ENCODE measurements at regions not wholly inside any gene's neighbourhood (a gene's known extent, or its start where the extent isn't known, plus 50 kb on each side); places are given as distances from the start of the nearest gene placed in this dataset.

DNA sequence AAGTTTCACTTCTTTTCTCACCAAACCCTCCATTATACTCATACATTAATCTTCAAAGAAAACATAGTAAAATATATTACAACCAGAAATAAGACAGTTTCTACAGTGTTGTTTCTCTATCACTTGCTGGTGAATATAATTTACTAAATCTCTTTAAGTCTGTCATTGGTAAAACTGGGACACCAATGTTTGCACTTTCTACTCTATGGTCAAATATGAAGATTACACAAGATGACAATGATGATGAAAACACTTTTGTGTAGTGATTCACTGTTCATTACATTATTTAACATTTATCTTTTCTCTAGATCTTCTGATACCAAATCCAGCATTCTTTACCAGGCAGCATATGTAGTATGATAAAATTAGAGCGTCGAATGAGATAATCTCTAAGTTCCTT is 459.1 kb downstream of the DMAC1 start:
- no peak overlapping the region for H3K4me3 ChIP-seq (ENCODE audit: low read length)
- no peaks in the 10 kb centered on the region for H3K9me3 ChIP-seq (ENCODE audit: control insufficient read depth, low read length)
- no peak overlapping the region for H3K9ac ChIP-seq (ENCODE audit: low read length)
- no peaks in the 10 kb centered on the region for H3K27me3 ChIP-seq (replicated peaks; ENCODE audit: control insufficient read depth, insufficient read depth, low read length)
- DNase-seq (ENCODE audit: low read depth) = no peak
- H3K4me1 ChIP-seq (ENCODE audit: control insufficient read depth, insufficient read depth, low read length) = no peaks in the 10 kb centered on the region
- no peaks in the 10 kb centered on the region for H3K36me3 ChIP-seq (ENCODE audit: control insufficient read depth, insufficient read depth, low read length, severe bottlenecking)

DNA sequence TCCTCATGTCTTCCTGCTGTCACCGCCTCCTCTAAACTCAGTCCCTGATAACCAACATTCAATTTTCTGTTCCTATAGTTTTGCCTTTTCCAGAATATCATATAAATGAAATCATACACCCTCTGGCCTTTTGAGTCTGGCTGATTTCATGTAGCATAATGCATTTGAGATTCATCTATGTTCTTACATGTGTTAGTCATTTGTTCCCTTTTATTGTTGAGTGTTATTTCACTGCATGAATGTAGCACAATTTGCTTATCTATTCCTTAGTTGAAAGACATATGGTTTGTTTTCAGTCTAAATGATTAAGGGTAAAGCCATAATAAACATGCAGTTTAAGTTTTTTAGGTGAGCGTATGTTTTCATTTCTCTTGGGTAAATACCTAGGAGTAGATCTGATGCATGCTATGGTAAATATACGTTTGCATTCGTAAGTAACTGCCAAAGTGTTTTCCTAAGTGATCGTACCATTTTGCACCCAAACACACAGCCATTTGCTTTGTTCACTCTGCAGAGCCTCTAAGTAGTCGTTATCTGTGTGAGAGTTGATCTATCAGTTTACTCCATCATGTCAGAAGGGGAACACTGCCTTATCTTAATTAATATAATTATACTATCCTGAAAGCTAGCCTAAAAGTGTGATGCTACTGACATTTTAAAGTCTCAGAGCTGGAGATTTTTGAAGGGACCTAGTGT is 460.8 kb downstream of the DMAC1 start:
- no peak for DNase-seq (ENCODE audit: low read depth)
- Histone ChIP-seq H3K36me3 (ENCODE audit: control insufficient read depth, insufficient read depth, low read length, severe bottlenecking) (no peaks in the 10 kb centered on the region), H3K4me3 (ENCODE audit: low read length) (no peak overlapping the region), H3K27me3 (replicated peaks; ENCODE audit: control insufficient read depth, insufficient read depth, low read length) (no peaks in the 10 kb centered on the region), H3K9me3 (ENCODE audit: control insufficient read depth, low read length) (no peaks in the 10 kb centered on the region), H3K4me1 (ENCODE audit: control insufficient read depth, insufficient read depth, low read length) (no peaks in the 10 kb centered on the region), H3K9ac (ENCODE audit: low read length) (no peak overlapping the region)

DNA sequence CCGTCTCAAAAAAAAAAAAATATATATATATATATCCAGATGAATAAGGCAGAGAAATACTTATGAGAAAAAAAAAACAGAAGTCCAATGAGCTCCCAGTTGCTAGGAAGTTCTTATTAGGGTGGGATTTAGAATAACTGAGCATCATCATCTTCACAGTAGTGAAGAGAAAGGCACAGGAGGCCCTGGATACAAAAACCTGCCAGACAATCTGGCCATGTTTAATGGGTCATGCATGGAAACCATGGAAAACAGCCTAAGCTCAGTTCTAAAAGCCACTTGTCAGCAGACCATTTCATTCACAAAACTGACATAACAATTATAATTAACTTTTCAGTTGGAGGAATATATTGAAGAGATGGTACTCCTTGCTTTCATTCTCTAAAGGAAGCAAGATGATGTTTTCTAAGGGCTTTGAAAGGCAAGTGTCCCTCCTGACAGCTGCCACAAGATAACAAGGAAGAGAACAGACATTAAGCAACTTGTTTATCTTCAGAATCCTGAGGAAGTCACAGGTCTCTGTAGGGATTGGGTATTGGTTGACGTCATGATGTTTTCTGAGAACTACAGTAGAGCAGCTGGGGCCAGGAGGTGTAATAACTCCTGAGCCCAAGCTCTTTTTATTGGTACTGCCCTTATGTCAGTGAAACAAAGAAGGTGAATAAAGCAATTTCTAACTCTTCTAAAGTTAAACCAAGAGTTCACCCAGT is 463.1 kb downstream of the DMAC1 start:
- no peaks in the 10 kb centered on the region for H3K27me3 ChIP-seq (replicated peaks; ENCODE audit: control insufficient read depth, insufficient read depth, low read length)
- no peaks in the 10 kb centered on the region for H3K36me3 ChIP-seq (ENCODE audit: control insufficient read depth, insufficient read depth, low read length, severe bottlenecking)
- H3K4me1 ChIP-seq (ENCODE audit: control insufficient read depth, insufficient read depth, low read length) = no peaks in the 10 kb centered on the region
- H3K9ac ChIP-seq (ENCODE audit: low read length) = no peak overlapping the region
- H3K4me3 ChIP-seq (ENCODE audit: low read length) = no peak overlapping the region
- no peaks in the 10 kb centered on the region for H3K9me3 ChIP-seq (ENCODE audit: control insufficient read depth, low read length)
- DNase-seq (ENCODE audit: low read depth) = no peak

DNA sequence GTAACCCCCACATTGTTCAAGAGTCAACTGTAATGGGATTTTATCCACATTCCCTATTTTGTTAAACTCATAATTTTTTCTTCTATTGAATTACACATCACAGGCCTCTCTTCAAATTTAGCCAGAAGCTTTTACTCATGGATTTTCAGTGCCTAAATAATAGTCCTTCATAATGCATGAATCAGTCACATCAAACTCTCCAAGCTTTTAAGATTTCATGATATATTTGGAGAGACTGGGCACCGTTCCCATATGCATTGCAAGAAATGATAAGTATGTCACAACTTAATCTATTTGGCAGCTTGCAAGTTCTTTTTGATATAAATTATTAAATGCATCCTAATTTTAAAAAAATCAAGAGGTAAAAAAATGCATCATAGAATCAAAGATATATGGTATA is 465.9 kb downstream of the DMAC1 start:
- no peak overlapping the region for H3K9ac ChIP-seq (ENCODE audit: low read length)
- no peak overlapping the region for H3K4me3 ChIP-seq (ENCODE audit: low read length)
- DNase-seq (ENCODE audit: low read depth) = no peak
- H3K27me3 ChIP-seq (replicated peaks; ENCODE audit: control insufficient read depth, insufficient read depth, low read length) = no peaks in the 10 kb centered on the region
- no peaks in the 10 kb centered on the region for H3K36me3 ChIP-seq (ENCODE audit: control insufficient read depth, insufficient read depth, low read length, severe bottlenecking)
- H3K4me1 ChIP-seq (ENCODE audit: control insufficient read depth, insufficient read depth, low read length) = no peaks in the 10 kb centered on the region
- H3K9me3 ChIP-seq (ENCODE audit: control insufficient read depth, low read length) = peaks cover 3% of the 10 kb centered on the region

DNA sequence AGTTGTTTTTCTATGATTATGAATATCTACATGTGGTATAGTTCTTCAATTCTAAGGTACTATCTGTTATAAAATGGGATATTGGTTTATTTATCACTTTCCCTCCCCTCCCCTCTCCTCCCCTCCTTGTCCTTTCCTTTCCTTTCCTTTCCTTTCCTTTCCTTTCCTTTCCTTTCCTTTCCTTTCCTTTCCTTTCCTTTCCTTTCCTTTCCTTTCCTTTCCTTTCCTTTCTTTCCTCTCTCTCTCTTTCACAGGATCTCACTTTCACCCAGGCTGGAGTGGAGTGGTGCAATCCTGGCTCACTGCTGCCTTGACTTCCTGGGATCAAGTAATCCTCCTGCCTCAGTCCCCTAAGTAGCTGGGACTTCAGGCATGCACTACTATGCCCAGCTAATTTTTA is 466.8 kb downstream of the DMAC1 start:
- DNase-seq (ENCODE audit: low read depth) = no peak
- Histone ChIP-seq H3K9me3 (ENCODE audit: control insufficient read depth, low read length) (peaks cover 4% of the 10 kb centered on the region), H3K9ac (ENCODE audit: low read length) (no peak overlapping the region), H3K4me3 (ENCODE audit: low read length) (no peak overlapping the region), H3K36me3 (ENCODE audit: control insufficient read depth, insufficient read depth, low read length, severe bottlenecking) (no peaks in the 10 kb centered on the region), H3K27me3 (replicated peaks; ENCODE audit: control insufficient read depth, insufficient read depth, low read length) (no peaks in the 10 kb centered on the region), H3K4me1 (ENCODE audit: control insufficient read depth, insufficient read depth, low read length) (no peaks in the 10 kb centered on the region)

DNA sequence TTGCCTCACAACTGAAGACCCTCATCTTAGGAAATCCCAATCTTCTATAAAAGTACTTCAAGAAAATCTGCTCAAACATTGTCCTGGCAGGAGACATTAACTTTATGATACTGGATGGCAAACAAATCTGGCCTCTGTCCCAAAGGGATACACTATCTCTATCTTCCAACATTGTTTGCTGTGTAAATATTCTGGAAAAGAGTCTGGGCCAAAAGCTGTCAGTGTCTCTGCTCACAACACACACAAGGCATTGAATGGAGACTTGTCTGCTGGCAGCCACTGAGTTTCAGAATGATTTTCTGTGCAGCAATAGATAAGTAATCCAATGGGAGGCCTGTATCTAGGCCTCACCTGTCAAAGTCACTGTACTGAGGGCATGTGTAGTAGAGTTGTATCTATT is 471.1 kb downstream of the DMAC1 start:
- H3K9ac ChIP-seq (ENCODE audit: low read length) = no peak overlapping the region

DNA sequence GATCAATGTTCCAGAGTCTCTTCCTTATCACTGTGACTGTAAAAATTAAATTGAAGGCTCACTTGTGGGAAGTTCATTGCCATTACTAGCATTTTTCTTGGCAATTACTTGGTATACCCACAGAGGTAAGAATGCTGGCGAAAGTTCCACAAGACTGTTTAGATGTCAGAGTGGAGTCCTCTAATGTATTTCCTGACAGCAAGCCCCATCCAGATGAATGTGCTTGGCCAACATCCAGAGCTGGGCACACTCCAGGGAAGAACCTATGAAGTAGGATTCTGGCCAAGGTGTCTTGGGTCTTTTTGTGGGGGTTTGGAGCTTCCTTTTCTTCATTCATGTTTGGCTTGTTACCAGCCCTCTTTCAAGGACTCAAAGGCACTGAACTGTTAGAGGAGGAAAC is 473.6 kb downstream of the DMAC1 start:
- peaks cover 9% of the 10 kb centered on the region for H3K4me1 ChIP-seq (ENCODE audit: control insufficient read depth, insufficient read depth, low read length)
- H3K4me3 ChIP-seq (ENCODE audit: low read length) = no peak overlapping the region
- peaks cover 4% of the 10 kb centered on the region for H3K9me3 ChIP-seq (ENCODE audit: control insufficient read depth, low read length)
- H3K36me3 ChIP-seq (ENCODE audit: control insufficient read depth, insufficient read depth, low read length, severe bottlenecking) = no peaks in the 10 kb centered on the region
- DNase-seq (ENCODE audit: low read depth) = no peak
- H3K27me3 ChIP-seq (replicated peaks; ENCODE audit: control insufficient read depth, insufficient read depth, low read length) = no peaks in the 10 kb centered on the region
- H3K9ac ChIP-seq (ENCODE audit: low read length) = no peak overlapping the region

More for the DNA sequence above, 471.1 kb downstream of the DMAC1 start:
- DNase-seq (ENCODE audit: low read depth) = no peak
- Histone ChIP-seq H3K9me3 (ENCODE audit: control insufficient read depth, low read length) (peaks cover 4% of the 10 kb centered on the region), H3K4me3 (ENCODE audit: low read length) (no peak overlapping the region), H3K27me3 (replicated peaks; ENCODE audit: control insufficient read depth, insufficient read depth, low read length) (no peaks in the 10 kb centered on the region), H3K36me3 (ENCODE audit: control insufficient read depth, insufficient read depth, low read length, severe bottlenecking) (no peaks in the 10 kb centered on the region), H3K4me1 (ENCODE audit: control insufficient read depth, insufficient read depth, low read length) (peaks cover 9% of the 10 kb centered on the region)

DNA sequence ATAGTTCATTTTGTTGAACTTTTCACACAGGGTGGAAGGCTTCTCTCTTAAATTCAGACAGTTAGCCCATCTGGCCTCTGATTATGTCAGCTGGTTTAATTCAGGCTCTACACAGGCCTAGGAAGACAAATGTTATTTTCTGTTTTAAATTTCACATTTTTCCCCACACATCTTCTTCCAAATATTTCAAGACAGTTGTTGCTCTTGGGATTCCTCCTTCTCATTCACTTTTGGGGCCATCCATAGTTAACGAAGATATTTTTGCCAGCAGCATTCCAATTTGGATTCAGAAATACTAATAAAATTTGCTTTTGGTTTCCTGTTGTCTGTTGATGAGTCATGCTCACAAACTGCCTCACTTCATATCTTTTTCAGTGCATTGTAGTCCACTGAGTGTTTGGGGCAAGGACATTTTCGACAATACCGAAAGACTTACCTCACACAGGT is 475.4 kb downstream of the DMAC1 start:
- DNase-seq (ENCODE audit: low read depth) = no peak
- H3K36me3 ChIP-seq (ENCODE audit: control insufficient read depth, insufficient read depth, low read length, severe bottlenecking) = no peaks in the 10 kb centered on the region
- H3K4me1 ChIP-seq (ENCODE audit: control insufficient read depth, insufficient read depth, low read length) = peaks cover 19% of the 10 kb centered on the region
- peaks cover 4% of the 10 kb centered on the region for H3K9me3 ChIP-seq (ENCODE audit: control insufficient read depth, low read length)
- no peaks in the 10 kb centered on the region for H3K27me3 ChIP-seq (replicated peaks; ENCODE audit: control insufficient read depth, insufficient read depth, low read length)
- no peak overlapping the region for H3K4me3 ChIP-seq (ENCODE audit: low read length)
- H3K9ac ChIP-seq (ENCODE audit: low read length) = no peak overlapping the region

DNA sequence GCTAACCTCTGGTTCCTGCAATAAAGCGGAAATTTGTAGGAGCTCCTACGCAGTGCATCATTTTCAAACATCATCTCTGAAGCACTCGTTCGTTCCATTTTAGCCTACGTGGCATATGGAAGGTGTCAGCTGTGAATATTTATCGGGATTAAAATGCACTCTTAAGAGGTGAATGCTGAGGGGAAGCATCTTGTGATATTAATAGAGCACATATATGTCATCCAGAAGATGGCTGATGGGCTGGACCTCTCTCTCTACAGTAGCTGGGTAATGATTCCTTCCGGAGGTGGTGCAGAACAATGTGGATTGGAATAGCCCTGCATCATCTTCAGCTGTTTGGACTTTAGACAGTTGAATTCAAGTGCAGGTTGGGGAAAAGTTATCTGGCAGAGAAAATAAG is 478.7 kb downstream of the DMAC1 start:
- Histone ChIP-seq H3K27me3 (replicated peaks; ENCODE audit: control insufficient read depth, insufficient read depth, low read length) (no peaks in the 10 kb centered on the region), H3K36me3 (ENCODE audit: control insufficient read depth, insufficient read depth, low read length, severe bottlenecking) (no peaks in the 10 kb centered on the region), H3K9ac (ENCODE audit: low read length) (no peak overlapping the region), H3K9me3 (ENCODE audit: control insufficient read depth, low read length) (no peaks in the 10 kb centered on the region), H3K4me1 (ENCODE audit: control insufficient read depth, insufficient read depth, low read length) (peaks cover 35% of the 10 kb centered on the region), H3K4me3 (ENCODE audit: low read length) (no peak overlapping the region)
- no peak for DNase-seq (ENCODE audit: low read depth)

DNA sequence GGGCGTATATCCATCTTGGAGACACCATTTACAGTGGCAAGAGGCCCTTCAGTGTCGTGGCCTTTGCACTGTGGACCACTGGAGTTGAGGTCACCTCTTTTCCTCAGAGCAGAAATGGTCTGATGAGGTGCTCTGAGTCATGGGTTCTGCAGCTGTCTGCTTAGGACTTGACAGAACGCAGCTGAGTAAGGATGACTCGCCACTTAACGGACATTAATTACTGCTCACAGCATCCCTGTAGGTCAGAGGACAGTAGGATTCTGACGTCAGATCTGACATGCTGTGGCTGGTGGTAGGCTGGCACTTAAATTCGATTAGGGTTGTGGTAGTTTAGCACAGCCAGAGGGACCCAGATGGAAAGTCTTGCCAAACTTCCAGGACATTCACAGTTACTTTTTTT is 479.4 kb downstream of the DMAC1 start:
- no peak overlapping the region for H3K9ac ChIP-seq (ENCODE audit: low read length)
- no peak overlapping the region for H3K4me3 ChIP-seq (ENCODE audit: low read length)
- peaks cover 42% of the 10 kb centered on the region for H3K4me1 ChIP-seq (ENCODE audit: control insufficient read depth, insufficient read depth, low read length)
- H3K27me3 ChIP-seq (replicated peaks; ENCODE audit: control insufficient read depth, insufficient read depth, low read length) = no peaks in the 10 kb centered on the region
- peak; percentile 1 for DNase-seq (ENCODE audit: low read depth)
- H3K36me3 ChIP-seq (ENCODE audit: control insufficient read depth, insufficient read depth, low read length, severe bottlenecking) = no peaks in the 10 kb centered on the region
- no peaks in the 10 kb centered on the region for H3K9me3 ChIP-seq (ENCODE audit: control insufficient read depth, low read length)

DNA sequence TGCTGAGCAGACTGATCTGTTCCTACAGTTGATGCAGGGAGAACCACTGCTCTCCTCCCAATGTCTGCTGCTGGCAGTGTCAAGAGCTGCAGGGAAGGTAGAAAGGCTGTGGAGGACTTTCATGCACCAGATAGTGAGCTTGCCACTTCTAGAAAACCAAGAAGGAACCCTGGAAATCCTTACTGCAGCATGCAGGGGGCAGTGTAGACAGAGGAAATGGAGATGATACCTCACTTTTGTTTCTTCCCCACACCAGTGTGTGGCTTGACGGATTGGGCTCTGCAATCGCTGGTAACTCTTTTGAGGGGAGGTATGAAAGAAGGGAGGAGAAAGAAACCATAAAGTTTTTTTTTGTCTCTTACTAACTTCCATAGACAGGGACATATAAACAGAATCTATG is 480.7 kb downstream of the DMAC1 start:
- H3K4me3 ChIP-seq (ENCODE audit: low read length) = no peak overlapping the region
- peaks cover under 1% of the 10 kb centered on the region for H3K9me3 ChIP-seq (ENCODE audit: control insufficient read depth, low read length)
- no peaks in the 10 kb centered on the region for H3K27me3 ChIP-seq (replicated peaks; ENCODE audit: control insufficient read depth, insufficient read depth, low read length)
- no peaks in the 10 kb centered on the region for H3K36me3 ChIP-seq (ENCODE audit: control insufficient read depth, insufficient read depth, low read length, severe bottlenecking)
- no peak for DNase-seq (ENCODE audit: low read depth)
- H3K4me1 ChIP-seq (ENCODE audit: control insufficient read depth, insufficient read depth, low read length) = peaks cover 40% of the 10 kb centered on the region
- no peak overlapping the region for H3K9ac ChIP-seq (ENCODE audit: low read length)

Measured in adipocyte (in vitro differentiated cells).